ENCODE measurements at regions not wholly inside any gene's neighbourhood (a gene's known extent, or its start where the extent isn't known, plus 50 kb on each side); places are given as distances from the start of the nearest gene placed in this dataset.

DNA sequence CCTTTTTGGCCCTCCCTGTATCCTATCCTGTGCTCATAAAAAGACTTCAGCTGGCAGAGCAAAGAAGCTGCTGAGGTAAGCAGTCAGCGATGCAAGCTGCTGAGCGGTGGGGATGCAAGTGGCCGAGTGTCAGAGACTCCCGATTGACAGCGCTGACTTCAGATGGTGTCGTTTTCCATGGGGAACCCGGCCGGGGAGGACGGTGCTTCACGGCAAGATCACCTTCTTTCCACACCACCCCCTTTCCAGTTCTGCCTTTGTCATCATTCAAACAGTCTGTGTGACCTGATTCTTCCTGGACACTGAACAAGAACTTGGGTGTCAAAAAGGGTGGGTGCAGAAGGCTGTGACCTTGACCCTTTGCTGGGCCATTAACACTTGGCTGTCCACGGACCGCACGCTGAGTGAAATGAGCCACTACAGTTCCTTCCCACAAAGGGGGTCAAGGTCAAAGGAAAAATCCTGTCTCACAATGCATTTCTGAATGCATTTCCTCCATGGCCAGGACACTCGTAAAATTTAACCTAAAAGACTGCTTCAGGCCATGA, 52.9 kb upstream of the UNC93A start:
- TF ChIP-seq, protein P1, sequence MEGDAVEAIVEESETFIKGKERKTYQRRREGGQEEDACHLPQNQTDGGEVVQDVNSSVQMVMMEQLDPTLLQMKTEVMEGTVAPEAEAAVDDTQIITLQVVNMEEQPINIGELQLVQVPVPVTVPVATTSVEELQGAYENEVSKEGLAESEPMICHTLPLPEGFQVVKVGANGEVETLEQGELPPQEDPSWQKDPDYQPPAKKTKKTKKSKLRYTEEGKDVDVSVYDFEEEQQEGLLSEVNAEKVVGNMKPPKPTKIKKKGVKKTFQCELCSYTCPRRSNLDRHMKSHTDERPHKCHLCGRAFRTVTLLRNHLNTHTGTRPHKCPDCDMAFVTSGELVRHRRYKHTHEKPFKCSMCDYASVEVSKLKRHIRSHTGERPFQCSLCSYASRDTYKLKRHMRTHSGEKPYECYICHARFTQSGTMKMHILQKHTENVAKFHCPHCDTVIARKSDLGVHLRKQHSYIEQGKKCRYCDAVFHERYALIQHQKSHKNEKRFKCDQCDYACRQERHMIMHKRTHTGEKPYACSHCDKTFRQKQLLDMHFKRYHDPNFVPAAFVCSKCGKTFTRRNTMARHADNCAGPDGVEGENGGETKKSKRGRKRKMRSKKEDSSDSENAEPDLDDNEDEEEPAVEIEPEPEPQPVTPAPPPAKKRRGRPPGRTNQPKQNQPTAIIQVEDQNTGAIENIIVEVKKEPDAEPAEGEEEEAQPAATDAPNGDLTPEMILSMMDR (IDR thresholded peaks at IDR 0.05; ENCODE audit: insufficient read depth, low read length): no peak
- TF ChIP-seq, protein P2, sequence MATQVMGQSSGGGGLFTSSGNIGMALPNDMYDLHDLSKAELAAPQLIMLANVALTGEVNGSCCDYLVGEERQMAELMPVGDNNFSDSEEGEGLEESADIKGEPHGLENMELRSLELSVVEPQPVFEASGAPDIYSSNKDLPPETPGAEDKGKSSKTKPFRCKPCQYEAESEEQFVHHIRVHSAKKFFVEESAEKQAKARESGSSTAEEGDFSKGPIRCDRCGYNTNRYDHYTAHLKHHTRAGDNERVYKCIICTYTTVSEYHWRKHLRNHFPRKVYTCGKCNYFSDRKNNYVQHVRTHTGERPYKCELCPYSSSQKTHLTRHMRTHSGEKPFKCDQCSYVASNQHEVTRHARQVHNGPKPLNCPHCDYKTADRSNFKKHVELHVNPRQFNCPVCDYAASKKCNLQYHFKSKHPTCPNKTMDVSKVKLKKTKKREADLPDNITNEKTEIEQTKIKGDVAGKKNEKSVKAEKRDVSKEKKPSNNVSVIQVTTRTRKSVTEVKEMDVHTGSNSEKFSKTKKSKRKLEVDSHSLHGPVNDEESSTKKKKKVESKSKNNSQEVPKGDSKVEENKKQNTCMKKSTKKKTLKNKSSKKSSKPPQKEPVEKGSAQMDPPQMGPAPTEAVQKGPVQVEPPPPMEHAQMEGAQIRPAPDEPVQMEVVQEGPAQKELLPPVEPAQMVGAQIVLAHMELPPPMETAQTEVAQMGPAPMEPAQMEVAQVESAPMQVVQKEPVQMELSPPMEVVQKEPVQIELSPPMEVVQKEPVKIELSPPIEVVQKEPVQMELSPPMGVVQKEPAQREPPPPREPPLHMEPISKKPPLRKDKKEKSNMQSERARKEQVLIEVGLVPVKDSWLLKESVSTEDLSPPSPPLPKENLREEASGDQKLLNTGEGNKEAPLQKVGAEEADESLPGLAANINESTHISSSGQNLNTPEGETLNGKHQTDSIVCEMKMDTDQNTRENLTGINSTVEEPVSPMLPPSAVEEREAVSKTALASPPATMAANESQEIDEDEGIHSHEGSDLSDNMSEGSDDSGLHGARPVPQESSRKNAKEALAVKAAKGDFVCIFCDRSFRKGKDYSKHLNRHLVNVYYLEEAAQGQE (IDR thresholded peaks at IDR 0.05; ENCODE audit: insufficient replicate concordance, low read depth): no peak
- TF ChIP-seq POLR2AphosphoS5 (IDR thresholded peaks at IDR 0.05; ENCODE audit: low read depth): no peak

Measured in HL-60 (cell line).